ENCODE measurements at regions not wholly inside any gene's neighbourhood (a gene's known extent, or its start where the extent isn't known, plus 50 kb on each side); places are given as distances from the start of the nearest gene placed in this dataset.

DNA sequence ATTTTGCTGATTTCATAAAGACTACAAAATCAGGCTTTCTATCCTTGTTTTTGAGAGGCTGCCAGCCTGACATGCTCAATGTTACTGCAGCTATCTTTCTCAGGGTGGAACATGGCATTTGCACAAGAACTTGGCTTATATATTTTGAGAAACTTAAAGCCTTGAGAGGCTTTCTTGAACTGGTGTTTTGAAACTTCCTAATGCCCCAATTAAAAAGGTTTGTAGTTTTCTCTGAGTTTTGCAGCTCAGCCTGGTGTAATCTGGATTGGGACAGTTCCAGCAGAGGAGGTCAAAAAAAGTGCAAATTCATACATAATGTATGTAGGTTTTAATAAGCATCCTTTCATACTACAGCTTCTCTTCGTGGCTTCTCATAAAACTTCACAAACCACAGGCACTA lies 223.4 kb downstream of the FAM76B start:
- TF ChIP-seq, protein P1, sequence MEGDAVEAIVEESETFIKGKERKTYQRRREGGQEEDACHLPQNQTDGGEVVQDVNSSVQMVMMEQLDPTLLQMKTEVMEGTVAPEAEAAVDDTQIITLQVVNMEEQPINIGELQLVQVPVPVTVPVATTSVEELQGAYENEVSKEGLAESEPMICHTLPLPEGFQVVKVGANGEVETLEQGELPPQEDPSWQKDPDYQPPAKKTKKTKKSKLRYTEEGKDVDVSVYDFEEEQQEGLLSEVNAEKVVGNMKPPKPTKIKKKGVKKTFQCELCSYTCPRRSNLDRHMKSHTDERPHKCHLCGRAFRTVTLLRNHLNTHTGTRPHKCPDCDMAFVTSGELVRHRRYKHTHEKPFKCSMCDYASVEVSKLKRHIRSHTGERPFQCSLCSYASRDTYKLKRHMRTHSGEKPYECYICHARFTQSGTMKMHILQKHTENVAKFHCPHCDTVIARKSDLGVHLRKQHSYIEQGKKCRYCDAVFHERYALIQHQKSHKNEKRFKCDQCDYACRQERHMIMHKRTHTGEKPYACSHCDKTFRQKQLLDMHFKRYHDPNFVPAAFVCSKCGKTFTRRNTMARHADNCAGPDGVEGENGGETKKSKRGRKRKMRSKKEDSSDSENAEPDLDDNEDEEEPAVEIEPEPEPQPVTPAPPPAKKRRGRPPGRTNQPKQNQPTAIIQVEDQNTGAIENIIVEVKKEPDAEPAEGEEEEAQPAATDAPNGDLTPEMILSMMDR (conservative IDR thresholded peaks at IDR 0.05; ENCODE audit: low read depth, low read length) = no peak
- TF ChIP-seq CHD1 (IDR thresholded peaks at IDR 0.05; ENCODE audit: low read depth, low read length) (no peak), RAD21 (IDR thresholded peaks at IDR 0.05; ENCODE audit: low read length) (no peak), POLR2A (IDR thresholded peaks at IDR 0.05; ENCODE audit: low read depth, low read length) (no peak), MAZ (IDR thresholded peaks at IDR 0.05; ENCODE audit: borderline replicate concordance, low read depth, low read length) (no peak), RCOR1 (IDR thresholded peaks at IDR 0.05; ENCODE audit: insufficient replicate concordance, low read length) (no peak), FOS (IDR thresholded peaks at IDR 0.05; ENCODE audit: low read depth, low read length) (no peak)
- TF ChIP-seq, protein P2, sequence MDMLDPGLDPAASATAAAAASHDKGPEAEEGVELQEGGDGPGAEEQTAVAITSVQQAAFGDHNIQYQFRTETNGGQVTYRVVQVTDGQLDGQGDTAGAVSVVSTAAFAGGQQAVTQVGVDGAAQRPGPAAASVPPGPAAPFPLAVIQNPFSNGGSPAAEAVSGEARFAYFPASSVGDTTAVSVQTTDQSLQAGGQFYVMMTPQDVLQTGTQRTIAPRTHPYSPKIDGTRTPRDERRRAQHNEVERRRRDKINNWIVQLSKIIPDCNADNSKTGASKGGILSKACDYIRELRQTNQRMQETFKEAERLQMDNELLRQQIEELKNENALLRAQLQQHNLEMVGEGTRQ (IDR thresholded peaks at IDR 0.05; ENCODE audit: low read depth, low read length) = no peak

Measured in IMR-90 (cell line).